ENCODE measurements at regions not wholly inside any gene's neighbourhood (a gene's known extent, or its start where the extent isn't known, plus 50 kb on each side); places are given as distances from the start of the nearest gene placed in this dataset.

- no peak for DNase-seq (ENCODE audit: low spot score)
These were observed 569.1 kb downstream of the NPHP4 start for GRCh38 chr1:5423109-5423508.

- DNase-seq (ENCODE audit: low spot score) = no peak
These were observed 572.7 kb downstream of the NPHP4 start for GRCh38 chr1:5419501-5419900.

GRCh38 chr1:5416518-5416917, 575.7 kb downstream of the NPHP4 start:
- DNase-seq (ENCODE audit: low spot score) = no peak

- DNase-seq (ENCODE audit: low spot score) = no peak
These were observed 576.6 kb downstream of the NPHP4 start for GRCh38 chr1:5415606-5416005.

- DNase-seq (ENCODE audit: low spot score) = no peak
These were observed 581.6 kb downstream of the NPHP4 start for GRCh38 chr1:5410652-5411051.

GRCh38 chr1:5408401-5408800, 583.8 kb downstream of the NPHP4 start:
- peak; percentile 42 for DNase-seq (ENCODE audit: low spot score)

- DNase-seq (ENCODE audit: low spot score) = no peak
These were observed 587.0 kb downstream of the NPHP4 start for GRCh38 chr1:5405263-5405662.

GRCh38 chr1:5404412-5405203, 587.6 kb downstream of the NPHP4 start:
- no peak for DNase-seq (ENCODE audit: low spot score)

- no peak for DNase-seq (ENCODE audit: low spot score)
These were observed 588.3 kb downstream of the NPHP4 start for GRCh38 chr1:5403935-5404334.

- DNase-seq (ENCODE audit: low spot score) = no peak
These were observed 589.6 kb downstream of the NPHP4 start for GRCh38 chr1:5402618-5403017.

- no peak for DNase-seq (ENCODE audit: low spot score)
These were observed 592.5 kb downstream of the NPHP4 start for GRCh38 chr1:5399771-5400170.

- no peak for DNase-seq (ENCODE audit: low spot score)
These were observed 595.6 kb downstream of the NPHP4 start for GRCh38 chr1:5396593-5396992.

GRCh38 chr1:5394111-5394510, 598.1 kb downstream of the NPHP4 start:
- no peak for DNase-seq (ENCODE audit: low spot score)

- no peak for DNase-seq (ENCODE audit: low spot score)
These were observed 598.6 kb downstream of the NPHP4 start for GRCh38 chr1:5393603-5394002.

- no peak for DNase-seq (ENCODE audit: low spot score)
These were observed 599.1 kb downstream of the NPHP4 start for GRCh38 chr1:5393146-5393545.

- no peak for DNase-seq (ENCODE audit: low spot score)
These were observed 600.5 kb downstream of the NPHP4 start for GRCh38 chr1:5391725-5392124.

- DNase-seq (ENCODE audit: low spot score) = no peak
These were observed 601.7 kb downstream of the NPHP4 start for GRCh38 chr1:5390504-5390903.

- no peak for DNase-seq (ENCODE audit: low spot score)
These were observed 602.9 kb downstream of the NPHP4 start for GRCh38 chr1:5389101-5389885.

GRCh38 chr1:5388622-5389021, 603.6 kb downstream of the NPHP4 start:
- DNase-seq (ENCODE audit: low spot score) = no peak

GRCh38 chr1:5386371-5386770, 605.9 kb downstream of the NPHP4 start:
- no peak for DNase-seq (ENCODE audit: low spot score)

- DNase-seq (ENCODE audit: low spot score) = no peak
These were observed 606.3 kb downstream of the NPHP4 start for GRCh38 chr1:5385956-5386355.

GRCh38 chr1:5385096-5385799, 607.0 kb downstream of the NPHP4 start:
- DNase-seq (ENCODE audit: low spot score) = no peak

GRCh38 chr1:5381491-5381890, 610.7 kb downstream of the NPHP4 start:
- no peak for DNase-seq (ENCODE audit: low spot score)
